ENCODE measurements at regions not wholly inside any gene's neighbourhood (a gene's known extent, or its start where the extent isn't known, plus 50 kb on each side); places are given as distances from the start of the nearest gene placed in this dataset.

DNA sequence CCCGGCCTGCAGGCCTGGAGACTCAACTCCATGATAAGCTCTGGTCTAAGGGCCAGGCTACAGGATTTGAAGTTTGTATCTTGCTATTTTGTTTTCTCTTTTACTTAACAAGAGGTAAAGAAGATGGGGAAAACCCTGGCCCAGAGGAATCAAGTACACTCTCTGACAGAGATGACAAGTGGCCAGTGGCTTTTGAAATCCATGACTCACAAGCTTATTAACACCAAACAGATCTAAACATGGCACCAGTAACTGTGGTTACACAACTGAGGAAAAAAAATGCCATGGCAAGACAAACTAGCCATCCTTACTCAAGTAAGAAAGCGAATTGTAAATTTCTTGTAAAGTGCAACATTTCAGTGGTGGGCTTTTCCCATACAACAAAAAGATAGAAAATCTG, 72.6 kb upstream of the SERTM1 start:
- TF ChIP-seq, protein P1, sequence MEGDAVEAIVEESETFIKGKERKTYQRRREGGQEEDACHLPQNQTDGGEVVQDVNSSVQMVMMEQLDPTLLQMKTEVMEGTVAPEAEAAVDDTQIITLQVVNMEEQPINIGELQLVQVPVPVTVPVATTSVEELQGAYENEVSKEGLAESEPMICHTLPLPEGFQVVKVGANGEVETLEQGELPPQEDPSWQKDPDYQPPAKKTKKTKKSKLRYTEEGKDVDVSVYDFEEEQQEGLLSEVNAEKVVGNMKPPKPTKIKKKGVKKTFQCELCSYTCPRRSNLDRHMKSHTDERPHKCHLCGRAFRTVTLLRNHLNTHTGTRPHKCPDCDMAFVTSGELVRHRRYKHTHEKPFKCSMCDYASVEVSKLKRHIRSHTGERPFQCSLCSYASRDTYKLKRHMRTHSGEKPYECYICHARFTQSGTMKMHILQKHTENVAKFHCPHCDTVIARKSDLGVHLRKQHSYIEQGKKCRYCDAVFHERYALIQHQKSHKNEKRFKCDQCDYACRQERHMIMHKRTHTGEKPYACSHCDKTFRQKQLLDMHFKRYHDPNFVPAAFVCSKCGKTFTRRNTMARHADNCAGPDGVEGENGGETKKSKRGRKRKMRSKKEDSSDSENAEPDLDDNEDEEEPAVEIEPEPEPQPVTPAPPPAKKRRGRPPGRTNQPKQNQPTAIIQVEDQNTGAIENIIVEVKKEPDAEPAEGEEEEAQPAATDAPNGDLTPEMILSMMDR (conservative IDR thresholded peaks at IDR 0.05 in 1 of 2, IDR thresholded peaks at IDR 0.05 in 1 of 2; ENCODE audit: extremely low read depth in 1 of 2, insufficient read depth in 1 of 2, low read depth in 1 of 2, low read length in 2 of 2), result no peak
- TF ChIP-seq EZH2 (IDR thresholded peaks at IDR 0.05; ENCODE audit: borderline replicate concordance, low read length), result no peak

Measured in mammary epithelial cell (primary cell).